GM21619 (cell line): ENCODE measurements at regions not wholly inside any gene's neighbourhood (a gene's known extent, or its start where the extent isn't known, plus 50 kb on each side); places are given as distances from the start of the nearest gene placed in this dataset.

Source experiments
- ATAC-seq: cut with Tn5 transposase; IDR thresholded peaks from one replicate; pipeline ENCODE4 v1.9.1; 2021; ENCODE audit not compliant: unreplicated experiment

- no peak for ATAC-seq
These were observed 124.3 kb upstream of the PDE5A start for GRCh38 chr4:119752936-119753335.

GRCh38 chr4:119750771-119751170 is 122.2 kb upstream of the PDE5A start:
- ATAC-seq = no peak

DNA sequence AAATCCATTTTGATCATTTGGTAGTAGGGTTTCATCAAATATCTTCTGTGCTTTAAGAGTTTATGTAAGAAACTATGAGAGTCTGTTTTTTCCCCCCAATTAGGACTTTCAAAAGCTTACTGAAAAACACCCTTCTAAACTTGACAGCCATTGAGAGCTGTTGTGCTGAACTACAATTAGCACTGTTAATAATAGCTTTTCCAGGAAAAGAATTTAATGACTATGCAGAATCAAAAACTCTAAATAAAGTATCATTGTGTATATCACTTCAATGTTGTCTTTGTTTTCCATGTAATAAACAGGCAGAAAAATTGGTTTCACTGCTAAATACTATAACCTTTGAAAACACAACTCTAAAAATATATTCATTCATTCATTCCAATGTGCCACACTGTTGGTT is 121.4 kb upstream of the PDE5A start:
- ATAC-seq = no peak

DNA sequence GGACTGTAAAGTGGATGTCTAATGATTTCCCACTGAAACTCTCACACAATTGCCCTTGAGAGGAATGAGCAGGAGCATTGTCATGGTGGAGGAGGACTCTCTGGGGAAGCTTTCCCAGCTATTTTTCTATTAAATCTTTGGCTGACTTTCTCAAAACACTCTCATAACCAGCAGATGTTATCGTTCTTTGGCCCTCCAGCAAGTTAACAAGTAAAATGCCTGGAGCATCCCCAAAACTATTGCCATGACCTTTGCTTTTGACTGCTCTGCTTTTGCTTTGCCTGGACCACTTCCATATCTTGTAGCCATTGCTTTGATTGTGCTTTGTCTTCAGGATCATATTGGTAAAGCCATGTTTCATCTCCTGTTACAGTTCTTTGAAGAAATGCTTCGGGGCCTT is 120.2 kb upstream of the PDE5A start:
- no peak for ATAC-seq

- no peak for ATAC-seq
These were observed 118.3 kb upstream of the PDE5A start for GRCh38 chr4:119746951-119747350.

GRCh38 chr4:119745351-119745750 is 116.7 kb upstream of the PDE5A start:
- no peak for ATAC-seq

GRCh38 chr4:119744580-119744979 is 116.0 kb upstream of the PDE5A start:
- ATAC-seq = no peak

DNA sequence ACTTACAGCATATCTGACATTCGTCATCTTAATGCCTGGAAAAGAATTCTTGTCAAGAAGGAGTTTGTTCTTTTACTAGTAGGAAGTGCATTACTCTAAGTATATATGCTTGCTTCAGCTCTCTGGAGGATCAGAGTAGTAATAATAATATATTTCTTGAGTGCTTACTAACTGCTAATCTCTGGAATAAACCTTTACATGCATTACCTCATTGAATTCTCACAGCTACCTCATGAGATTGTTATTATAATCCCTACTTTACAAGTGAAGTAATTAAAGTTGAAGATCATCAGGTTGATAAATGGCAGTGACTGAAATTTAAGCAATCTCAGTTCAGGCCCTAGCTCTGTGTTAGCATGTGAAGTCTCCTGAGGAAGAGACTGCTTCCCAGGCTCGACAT is 115.0 kb upstream of the PDE5A start:
- no peak for ATAC-seq

DNA sequence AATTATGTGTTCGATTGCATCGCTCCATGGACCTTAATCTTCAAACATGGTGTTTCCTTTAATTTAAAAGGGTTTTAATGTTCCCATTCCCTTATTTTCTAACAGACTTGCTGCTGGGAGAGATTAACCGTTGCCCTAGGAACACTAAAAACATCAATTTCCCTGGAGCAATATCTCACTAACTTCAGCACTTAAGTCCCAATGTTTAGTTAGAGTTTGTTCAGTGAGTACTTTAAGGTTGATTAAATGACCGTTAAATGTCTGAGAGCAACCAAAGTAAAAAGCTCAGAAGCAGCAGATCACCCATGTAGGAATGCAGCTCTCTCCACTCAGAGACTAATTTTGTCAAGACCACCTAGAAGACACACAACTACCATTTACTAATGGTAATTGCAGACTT is 111.2 kb upstream of the PDE5A start:
- no peak for ATAC-seq

- ATAC-seq = no peak
These were observed 110.3 kb upstream of the PDE5A start for GRCh38 chr4:119738901-119739300.

GRCh38 chr4:119736559-119736958 is 108.0 kb upstream of the PDE5A start:
- no peak for ATAC-seq

DNA sequence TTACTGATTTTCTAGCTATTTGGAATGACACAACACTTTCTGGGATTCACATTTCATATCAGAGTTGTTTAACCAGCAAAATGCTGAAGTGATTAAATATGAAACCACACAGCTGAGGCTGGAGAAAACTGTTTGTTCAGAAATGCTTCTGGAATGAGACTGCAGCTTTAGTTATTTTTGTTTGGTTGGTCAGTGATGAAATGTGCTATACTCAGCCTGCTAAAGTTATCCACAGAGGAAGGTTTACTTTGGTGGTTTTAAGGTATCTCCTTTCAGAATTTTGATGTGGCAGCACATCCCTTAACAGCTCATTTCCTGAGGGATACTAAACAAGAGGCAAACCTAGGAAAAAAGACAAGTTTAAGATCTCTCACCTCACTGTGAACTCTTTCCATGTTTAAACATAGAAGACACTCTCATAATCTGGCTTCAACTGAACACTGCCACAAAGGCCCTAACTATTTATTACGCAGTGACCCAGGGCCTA is 106.6 kb upstream of the PDE5A start:
- ATAC-seq = no peak

DNA sequence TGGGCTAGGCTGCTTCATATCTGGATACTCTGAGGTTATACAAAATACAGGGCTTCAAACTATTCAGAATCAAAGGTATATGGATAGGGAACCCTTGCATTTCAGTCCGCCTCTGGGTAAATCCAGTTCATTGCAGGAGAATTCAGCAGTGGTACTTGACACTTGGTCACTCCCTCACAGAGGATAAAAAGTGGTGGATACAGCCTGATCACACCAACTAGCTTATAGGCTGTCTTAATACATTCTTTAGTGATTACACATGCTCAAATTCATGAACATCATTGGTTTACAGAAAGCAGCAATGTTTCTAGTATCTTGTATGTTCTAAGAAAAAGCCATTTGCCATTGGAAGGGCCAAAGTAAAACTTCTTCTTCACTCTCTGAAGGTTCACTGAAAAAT is 104.8 kb upstream of the PDE5A start:
- no peak for ATAC-seq

GRCh38 chr4:119731778-119732177 is 103.2 kb upstream of the PDE5A start:
- no peak for ATAC-seq

GRCh38 chr4:119731146-119731742 is 102.6 kb upstream of the PDE5A start:
- ATAC-seq = no peak

- ATAC-seq = no peak
These were observed 102.0 kb upstream of the PDE5A start for GRCh38 chr4:119730671-119730950.

DNA sequence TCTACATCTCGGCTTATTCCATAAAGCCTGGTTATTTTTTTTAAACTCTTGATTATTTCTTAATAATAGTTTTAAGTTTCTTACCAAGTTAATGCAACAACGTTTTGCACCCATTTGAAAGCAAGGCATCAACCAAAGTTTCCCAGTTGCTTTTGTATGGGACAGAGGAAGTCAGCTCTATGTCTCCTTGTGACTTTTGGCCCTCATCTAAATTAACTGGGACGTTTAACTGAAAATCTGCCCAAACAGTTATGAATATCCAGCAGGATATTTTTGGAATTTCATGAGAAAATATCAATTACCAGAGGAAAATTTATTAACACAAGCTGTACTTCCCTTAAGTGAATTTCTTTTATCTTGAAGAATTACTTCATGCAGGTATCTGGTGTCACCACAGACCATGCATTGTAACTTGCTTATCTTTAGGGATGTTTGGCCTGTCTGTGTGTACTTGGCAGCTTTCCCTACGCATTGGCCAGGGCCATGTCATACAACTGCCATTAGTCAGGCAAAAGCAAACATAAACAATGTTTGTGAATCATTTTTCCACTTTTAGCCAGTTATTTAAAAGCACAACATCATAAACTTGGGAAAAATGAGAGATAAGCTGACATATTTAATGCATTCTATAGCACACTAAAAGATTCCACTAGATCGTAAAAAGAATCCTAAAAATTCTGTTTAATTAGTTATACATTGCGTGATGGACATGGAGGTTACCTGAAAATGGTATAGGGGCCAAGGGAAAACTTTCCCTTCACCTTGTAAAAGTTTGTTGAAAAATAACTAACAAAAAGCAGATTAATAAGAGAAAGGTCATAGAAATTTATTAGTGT is 101.4 kb upstream of the PDE5A start:
- no peak for ATAC-seq

- no peak for ATAC-seq
These were observed 100.3 kb upstream of the PDE5A start for GRCh38 chr4:119728692-119729593.

GRCh38 chr4:119728185-119728584 is 99.6 kb upstream of the PDE5A start:
- ATAC-seq = no peak

GRCh38 chr4:119726505-119726904 is 97.9 kb upstream of the PDE5A start:
- no peak for ATAC-seq

DNA sequence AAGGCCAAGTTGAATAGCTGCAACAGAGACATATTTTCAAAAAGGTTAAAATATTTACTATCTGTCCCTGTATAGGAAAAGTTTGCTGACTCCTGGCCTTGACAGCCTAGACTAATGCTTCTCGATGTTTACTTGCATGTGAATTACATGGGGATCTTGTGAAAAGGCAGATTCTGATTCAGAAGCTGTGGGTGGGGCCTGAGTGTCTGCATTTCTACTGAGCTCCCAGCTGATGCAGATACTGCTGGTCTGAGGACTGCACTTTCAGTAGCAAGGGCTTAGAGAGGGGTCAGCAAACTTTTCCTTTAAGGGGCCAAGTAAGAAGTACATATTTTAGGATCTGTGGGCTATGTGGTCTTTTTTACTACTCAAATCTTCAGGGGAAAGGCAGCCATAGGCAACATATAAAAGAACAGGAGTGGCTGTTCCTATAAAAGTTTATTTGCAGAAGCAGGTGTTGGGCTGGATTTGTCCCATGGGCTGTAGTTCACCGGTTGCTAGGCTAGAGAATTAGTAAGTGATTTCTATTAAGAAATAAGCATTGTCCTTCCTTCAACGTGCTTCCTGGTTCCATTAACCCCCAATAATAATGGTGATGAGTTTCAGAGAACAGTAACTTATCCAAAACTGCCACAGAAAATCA is 97.2 kb upstream of the PDE5A start:
- no peak for ATAC-seq
